ENCODE measurements at regions not wholly inside any gene's neighbourhood (a gene's known extent, or its start where the extent isn't known, plus 50 kb on each side); places are given as distances from the start of the nearest gene placed in this dataset.

DNA sequence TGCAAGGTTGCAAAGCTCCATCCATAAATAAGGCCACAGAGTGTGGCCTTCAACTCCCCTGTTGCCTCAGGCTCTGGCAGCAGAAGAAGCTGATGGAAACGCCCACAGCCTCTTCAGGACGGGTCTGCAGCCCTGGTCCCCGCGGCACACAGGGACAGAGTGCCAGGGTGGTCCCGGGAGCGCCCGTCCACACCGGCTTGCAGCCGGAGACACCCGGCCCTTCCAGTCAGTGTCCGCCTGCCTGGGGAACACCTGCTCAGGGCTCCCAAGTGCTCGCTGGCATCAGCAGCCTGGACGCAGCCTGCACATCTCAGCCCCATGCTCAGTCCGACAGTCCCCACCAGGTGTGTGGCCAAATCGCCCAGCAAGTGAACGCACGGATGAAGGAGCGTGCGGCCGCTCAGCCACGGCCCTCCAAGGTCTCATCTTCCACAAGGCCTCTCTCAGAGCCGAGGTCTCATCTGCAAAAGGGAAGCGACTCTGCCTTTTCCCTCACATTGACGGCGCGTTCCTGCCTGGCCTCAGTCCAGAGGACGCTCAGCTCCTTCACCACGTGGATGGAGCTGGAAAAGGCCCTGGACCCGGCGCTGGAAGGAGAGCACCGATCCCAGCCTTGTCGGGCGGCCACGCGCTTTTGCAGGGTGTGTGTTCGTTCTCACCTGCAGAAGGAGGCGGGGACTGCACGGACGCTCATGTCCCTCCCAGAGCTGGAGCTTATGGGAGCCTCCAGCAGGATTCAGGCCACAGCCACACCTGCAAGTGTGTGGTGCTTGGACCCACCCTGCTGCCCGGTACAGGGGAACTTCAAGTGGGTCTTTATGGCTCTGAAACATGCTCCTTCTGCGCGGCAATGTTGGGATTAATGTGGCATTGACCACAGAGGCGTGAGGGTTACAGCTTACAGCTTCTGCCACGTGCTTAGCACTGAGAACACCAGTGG, 180.4 kb downstream of the DLL1 start:
- DNase-seq = no peak

DNA sequence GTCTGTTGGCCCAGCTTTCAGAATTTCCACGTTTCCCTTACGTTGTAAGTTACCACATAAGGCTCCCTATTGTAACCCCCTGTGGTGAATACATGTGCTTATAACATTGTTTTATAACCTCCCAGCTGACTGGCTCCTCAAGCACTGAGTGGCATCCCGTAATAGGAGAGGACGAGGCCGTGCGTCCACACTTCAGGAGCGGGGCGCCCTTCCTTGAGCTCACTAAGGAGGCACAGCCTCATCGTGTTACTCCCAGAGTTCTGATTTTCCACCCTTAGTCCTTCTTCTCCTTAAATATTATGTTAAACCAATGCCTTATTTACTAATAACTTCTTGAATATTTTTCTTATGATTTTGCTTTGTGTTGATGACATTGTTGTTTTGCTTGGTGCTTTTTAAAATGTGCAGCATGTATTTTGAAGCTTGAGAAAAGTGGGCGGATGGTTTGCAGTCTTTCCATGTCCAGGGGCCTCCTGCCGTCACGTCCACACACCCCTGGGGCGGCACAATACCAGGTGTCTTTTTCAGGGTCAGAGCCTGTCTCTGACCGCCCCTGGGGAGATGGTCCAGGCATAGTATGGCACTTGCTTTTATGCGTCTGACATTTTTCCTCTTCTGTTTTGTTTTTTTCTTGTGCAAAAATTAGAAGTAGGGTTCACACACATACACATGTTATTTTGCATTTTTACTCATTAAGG, 181.8 kb downstream of the DLL1 start:
- no peak for DNase-seq

DNA sequence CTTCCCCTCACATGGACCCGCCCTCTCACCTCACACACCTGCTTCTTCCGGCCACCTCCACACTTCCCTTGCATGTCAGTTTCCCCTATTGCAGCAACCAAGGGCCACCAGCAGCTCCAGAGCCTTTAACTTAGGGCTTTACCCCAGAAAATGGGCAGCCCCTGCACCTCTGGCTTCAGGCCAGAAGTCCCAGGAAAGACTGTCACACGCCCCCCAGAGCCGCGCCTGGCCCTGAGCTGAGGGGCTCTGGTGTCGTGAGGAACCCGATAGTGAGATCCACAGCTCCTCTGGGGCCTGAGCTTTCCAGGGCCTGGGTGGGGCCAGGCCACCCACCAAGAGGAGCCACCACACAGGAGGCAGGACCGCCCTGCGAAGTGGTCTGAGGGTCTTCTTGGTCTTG, 182.4 kb downstream of the DLL1 start:
- no peak for DNase-seq

DNA sequence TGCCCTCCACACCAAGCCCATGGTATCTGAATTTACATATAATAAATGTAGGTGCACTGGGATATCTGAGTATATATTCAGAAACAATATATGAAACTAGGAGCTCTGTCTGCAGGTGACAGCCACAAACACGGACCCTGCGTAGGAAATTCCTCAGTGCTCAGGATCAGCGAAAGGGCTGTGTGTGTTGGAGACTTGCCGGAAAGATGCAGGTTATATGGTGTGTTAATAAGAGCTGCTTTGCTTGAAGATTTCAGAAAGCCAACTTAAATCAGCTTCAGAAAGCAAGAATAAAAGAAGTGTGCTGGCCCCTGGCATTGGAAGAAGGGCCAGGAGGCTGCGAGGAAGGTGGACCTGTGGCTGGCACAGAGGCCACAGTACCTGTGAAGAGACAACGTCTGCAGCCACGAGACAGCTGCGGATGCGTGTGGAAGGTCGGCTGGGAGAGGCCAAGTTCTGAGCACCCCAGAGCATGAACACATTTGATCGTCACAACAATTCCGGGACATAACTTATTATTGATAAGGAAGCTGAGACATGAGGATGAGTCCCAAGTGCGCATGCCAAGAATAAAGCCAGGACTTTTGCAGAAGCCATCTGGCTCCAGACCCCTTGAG, 183.2 kb downstream of the DLL1 start:
- no peak for DNase-seq

DNA sequence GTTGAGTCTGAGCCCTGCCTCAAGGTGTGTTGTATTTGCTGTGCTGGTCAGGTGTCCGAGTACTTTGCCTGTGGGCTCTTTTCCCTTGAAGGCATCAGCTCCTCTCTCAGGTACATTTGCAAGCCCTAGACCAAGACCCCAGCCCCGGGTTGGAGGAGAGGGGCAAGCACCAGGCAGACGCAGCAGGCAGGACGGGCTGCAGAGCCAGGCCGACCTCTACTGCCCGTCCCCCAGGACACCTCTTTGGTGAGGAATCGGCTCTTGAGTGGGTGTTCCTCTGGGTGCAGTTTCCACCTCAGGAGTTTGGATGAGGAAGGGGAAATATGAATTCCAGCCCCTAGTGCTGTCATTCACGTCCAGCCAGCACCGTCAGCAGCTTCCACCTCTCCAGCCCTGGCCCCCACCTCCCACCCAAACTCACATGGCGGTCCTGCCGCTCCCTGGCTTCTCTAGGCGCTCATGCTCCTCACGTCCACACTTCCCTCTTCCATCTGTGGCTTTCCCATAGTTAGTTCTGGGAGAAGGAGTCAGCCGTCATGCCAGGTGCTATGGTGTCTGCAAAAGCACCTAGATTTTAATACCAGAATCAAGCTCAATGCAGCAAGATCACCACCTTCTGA, 183.9 kb downstream of the DLL1 start:
- no peak for DNase-seq

DNA sequence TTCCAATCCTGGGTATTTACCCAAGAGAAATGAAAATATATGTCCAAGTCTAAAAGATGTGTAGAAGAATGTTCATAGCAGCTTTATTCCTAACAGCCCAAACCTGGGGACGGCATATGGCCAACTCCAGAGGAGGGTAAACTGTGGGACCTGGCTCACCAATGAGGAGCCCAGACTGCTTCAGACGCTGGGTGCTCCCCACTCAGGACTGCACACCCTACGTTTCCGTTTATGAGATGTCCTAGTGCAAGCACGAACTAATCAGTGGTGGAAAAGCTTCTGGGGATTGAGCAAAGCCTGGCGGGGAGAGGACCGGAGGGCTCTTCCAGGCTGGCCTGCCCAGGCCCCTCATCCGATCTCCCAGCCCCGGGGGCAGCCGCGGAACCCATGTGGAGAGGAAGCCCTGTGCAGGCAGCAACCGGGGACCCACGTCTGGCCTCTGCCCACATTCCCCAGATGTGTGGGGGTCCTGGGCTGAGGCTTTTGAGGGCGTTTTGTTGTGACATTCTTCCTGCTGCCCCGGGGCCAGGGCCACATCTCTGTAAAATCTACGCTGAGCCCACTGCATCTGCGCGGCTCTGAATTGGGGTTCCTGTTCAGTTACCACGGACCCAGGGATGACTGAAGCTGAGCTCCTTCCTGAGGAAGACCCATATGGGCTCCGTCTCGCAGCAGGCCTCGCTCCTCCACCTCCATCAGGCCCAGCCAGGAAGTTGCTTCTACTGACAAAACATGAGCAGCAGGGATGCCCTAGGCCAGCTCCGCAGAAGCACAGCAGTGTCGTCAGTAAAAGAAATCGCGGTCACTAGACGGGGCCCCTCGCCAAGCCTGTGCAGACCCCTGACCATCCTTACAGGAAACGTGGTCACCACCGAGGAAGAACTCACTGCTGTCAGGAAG, 188.0 kb downstream of the DLL1 start:
- no peak for DNase-seq

DNA sequence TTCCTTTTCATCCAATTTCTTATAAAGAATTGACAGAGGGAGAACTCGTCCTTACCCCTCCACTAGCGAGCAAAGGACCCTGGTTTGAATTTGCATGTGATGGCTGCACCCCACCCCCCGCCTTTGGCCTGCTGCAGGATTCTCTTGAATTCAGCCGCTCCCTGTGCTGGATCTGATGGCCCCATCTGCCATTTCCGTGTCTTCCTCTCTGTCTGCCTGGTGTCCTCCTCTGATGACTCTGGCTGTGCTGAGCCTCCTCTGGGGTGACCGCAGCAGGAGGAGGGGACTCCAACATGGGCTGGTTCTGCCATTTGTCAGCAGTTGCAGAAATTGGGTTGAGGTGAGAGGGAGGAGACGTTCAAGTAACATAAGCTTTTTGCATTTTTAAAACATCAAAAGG, 188.8 kb downstream of the DLL1 start:
- DNase-seq = no peak

DNA sequence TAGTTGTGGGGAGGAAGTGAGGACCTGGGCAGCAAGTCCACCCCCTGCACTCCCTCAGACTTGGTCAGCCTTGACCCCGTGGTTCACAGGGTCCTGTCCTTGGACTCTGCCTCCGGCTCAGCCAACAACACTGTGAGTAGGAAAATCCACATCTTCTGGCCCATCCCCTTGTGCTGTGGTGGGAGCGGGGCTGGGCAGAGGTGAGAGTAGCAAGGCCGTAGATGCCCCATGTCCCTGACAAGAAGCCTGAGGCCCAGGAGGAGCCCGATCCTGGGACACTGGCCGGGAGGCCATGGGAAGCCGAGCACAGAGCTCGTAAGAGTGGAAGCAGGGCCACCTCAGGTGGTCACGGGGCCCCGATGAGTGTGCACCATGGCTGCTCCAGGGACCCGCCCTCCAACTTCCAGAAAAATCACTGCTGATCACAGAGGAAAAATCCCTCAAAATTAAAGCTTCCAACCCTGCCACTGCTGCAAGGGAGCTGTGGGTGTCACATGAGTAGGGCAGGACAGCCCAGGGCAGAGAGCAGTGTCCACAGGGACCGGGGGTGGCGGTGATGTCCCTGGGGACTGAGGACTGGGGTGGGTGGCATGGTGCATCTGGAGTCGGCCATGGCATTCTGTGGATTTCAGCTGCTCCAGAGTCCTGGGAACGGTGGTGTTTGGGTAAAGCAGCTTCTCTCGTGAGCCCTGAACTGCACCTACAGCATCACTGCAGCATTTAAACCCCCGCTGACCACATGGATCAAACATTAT, 189.4 kb downstream of the DLL1 start:
- no peak for DNase-seq

DNA sequence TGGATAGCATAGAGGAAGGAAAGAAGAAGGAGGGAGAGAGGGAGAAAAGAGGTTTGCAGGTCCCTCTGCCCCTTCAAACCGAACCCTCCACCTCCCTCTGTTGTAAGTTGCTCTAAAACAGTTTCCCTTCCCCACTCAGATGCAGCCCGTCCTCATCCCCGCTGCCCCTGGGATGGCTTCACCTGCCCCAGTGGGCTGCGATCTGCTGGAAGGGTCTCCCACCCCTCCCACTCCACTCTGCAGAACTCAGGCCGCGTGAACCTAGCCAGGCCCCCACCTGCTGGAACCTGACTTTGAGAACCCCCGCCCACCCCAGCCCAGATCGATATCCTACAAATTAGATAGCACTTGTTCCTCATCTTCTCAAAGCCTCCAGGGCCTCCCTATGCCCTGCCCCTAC, 190.8 kb downstream of the DLL1 start:
- DNase-seq = no peak

DNA sequence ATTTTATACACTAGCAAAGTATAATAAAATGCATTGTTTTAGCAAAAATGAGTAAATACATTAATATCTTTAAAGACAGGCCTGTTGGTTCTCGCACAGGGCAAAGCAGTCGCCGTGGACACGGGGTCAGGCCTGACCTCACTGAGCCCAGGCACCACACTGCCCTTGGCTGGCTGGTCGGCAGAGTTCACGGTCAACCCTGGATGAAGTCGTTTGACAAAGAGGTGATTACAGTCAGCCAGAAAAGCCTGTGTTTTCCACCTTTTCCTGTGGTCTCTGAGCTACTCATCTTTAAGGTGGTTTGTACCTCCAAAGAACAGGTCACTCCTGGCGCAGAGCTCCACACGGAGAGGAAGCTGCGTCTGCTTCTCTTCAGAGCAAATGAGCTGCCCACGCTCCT, 191.5 kb downstream of the DLL1 start:
- DNase-seq = no peak

DNA sequence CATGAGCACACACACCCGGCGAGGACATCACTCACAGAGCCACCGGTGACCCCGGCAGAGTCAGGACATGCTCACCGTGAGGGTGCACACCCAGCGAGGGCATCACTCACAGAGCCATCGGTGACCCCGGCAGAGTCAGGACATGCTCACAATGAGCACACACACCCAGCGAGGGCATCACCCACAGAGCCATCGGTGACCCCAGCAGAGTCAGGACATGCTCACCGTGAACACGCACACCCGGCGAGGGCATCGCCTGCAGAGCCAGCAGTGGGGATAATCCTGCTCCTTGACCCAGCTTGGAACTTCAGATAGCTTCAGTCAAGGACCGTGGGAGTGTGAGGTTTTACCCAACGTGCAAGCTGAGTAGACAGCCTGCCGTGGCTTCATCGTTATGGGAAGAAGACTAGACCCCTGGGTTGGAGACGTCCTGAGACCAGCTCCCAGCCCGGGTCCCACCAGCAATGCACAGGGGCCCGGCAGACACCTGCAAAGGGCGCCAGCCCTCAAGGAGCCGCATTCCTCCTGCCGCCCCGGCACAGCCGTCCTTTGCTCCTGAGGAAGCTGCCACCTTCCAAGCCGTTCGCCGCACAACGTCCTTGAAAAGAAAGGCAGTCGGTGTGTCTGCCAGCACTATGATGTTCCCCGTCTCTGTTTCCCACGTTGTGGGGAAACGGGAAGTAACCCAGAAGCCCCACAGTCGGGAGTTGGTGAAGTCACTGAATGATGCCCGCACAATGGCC, 192.3 kb downstream of the DLL1 start:
- DNase-seq = no peak

DNA sequence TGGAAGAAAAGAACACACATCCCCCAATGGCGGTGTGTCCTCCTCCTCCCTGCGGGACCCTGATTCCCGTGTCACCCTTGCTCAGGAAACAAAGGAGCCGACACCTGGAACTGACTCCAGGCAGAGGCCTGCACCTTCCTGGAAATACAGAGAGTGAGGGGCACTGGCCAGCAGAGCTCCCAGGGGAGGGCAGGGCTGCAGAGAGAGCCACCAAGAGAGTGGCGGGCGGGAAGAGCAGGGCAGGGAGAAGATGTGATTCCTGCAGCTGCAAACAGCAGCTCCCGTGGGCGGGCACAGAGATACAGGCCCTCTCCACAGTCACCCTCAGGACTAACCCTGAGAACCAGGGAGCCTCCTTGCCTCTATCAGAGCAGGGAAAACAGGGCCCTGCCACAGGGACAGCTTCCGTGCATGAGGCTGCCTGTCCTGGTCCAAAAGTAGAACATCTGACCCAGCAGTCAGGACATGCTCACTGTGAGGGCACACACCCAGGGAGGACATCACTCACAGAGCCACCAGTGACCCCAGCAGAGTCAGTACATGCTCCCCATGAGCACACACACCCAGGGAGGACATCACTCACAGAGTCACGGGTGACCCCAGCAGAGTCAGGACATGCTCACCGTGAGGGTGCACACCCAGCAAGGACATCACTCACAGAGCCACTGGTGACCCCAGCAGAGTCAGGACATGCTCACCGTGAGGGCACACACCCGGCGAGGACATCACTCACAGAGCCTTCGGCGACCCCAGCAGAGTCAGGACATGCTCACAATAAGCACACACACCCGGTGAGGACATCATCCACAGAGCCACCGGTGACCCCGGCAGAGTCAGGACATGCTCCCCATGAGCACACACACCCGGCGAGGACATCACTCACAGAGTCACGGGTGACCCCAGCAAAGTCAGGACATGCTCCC, 193.1 kb downstream of the DLL1 start:
- DNase-seq = no peak

DNA sequence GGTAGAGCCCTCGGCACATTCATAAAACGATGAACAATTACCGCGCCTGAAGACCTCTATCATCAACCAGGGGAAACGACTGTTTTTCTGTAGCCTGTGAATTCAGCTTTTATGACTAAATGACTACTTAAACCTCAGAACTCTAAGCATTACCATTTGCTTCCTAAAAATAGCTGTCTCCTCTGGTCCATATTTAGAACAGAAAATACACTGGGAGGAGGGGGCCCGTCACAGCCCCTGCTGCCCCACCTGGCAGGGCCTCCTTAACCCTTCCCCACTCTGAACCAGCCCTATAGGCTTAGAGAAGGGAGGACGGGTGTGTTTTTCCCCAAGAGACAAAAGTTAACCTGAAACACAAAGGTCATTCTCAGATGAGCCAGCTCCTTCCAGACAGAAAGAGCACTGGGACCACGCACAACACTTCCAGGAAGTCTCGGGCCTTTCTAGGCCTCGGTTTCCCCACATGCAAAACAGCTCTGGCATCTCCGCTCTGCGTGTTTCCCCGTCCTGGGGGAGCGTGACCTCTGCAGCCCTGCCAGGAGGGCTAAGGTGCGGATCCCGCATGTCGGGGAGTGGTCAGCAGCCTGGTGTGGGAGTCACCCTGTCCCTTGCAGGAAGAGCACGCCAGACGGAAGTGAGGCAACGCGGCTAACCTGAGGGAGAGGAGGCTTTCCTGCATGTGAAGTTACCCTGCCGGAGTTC, 193.9 kb downstream of the DLL1 start:
- no peak for DNase-seq

DNA sequence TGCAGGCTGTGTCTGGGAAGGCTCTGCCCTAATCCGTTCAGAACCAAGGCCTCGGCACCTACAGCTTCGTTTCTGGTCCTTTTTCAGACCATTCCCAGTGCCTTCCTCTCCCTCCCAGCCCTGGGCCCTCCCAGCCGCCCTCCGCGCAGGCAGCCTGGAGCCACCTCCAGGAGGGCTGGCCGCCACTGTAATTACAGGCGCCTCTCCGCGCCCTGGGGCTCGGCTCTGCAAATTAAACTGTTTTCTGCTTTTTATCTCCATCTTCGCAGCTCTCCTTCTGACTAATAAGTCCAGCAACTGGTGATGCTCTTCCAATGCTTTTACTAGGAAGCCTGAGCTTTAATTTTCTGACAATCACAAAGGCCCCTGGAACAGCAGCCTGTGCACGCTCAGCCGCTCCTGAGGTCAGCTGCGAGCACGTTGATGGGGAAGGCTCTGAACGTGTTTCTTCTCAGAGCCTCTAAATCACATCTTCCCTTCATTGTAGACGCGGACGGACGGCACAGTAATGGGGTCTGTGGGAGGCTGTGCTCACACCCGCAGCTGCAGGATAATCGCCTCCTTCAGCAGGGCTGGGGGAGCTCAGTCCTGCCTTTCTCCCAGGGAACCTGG, 194.6 kb downstream of the DLL1 start:
- DNase-seq = no peak

DNA sequence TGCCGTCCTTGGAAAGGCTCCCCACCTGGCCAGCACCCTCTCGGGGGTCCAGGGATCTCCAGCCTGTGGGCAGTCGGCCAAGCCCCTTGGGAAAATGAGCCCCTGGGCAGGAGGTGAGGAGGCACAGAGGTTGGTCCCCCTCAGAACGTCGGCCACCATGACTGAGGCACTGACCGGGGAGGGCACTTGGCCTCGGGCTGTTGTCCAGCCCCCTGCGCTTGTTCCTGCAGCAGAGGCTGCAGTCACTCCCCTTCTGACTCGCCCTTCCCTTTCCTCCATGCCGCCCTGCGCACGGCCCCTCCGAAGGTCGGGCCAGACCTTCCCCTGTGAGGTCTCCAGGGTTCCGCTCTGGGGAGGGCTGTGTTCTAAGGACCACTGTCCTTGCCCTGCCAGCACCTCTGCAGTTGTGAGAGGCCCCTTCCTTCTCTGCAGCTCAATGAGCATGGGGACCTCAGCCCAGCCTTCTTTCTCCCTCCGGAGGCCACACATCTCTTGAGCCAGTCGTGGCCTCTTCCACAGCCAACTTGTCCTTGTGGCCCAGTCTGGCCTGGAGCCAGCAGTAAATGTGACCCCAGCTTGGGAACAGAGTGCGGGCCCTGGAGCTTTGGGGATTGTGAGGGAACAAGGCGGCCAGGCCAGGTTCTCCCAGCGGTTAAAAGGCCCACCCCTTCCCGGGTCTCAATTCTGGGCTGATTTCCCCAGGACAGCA, 195.5 kb downstream of the DLL1 start:
- no peak for DNase-seq

DNA sequence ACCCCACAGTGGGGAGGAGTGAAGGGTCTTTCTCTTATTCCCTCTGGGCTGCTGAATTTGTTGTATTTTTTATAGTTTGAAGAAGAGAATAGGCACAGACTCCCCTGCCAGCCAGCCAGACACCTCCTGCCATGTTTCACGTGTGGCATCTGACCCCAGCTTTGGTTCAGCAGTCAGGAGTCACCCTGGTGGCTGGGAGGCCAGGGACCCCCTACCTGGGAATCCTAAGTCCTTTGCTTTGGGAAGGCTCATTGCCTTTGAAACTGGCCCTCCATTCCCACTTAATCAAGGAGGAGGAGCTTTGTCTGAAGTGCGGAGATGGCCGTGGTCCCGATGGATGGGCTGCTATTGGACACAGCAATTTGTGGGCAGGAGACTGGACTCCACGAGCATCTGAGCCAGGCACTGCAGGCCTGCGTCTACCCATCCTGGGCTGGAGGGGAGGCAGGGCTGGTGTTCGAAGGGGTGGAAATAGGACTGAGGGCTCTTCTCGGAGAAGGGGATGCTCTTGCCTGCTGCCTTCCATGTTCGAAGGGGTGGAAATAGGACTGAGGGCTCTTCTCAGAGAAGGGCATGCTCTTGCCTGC, 196.1 kb downstream of the DLL1 start:
- DNase-seq = no peak

Measured in SHP77 (cell line).